CD14-positive monocyte (primary cell): ENCODE measurements at regions not wholly inside any gene's neighbourhood (a gene's known extent, or its start where the extent isn't known, plus 50 kb on each side); places are given as distances from the start of the nearest gene placed in this dataset.
"Not testable (repeated sequence)": the region's sequence is repeated elsewhere in the genome, so short reads cannot be mapped to it uniquely, and the experiment has no call there.

Experiments used
- DNase-seq, 3 donors: peaks; one replicate each; pipeline ENCODE4 v3.0.0-alpha.2; 2011 to 2022
- H2AFZ ChIP-seq: 2 replicates; pipeline ENCODE4 v1.6.0; 2012; ENCODE audit warnings: mild to moderate bottlenecking, low read depth, low read length, inconsistent platforms; ENCODE audit not compliant: insufficient read depth, poor library complexity, severe bottlenecking
- H3K27ac ChIP-seq, 2 donors: 1 replicate in 1 of 2; 2 replicates in 1 of 2; pipeline ENCODE4 v1.5.1; 2012 to 2013; ENCODE audit warnings: low read length in 2 of 2, control low read depth in 1 of 2, inconsistent platforms in 1 of 2, low read depth in 1 of 2, mild to moderate bottlenecking in 1 of 2
- H3K27me3 ChIP-seq, 2 donors: one replicate each; pipeline versions ENCODE4 v1.6.0 to v1.6.1; 2011 to 2013; ENCODE audit warnings: low read length in 2 of 2; ENCODE audit not compliant: control insufficient read depth in 2 of 2, insufficient read depth in 2 of 2
- H3K36me3 ChIP-seq, 2 donors: replicated peaks in 1 of 2; 1 replicate in 1 of 2; 2 replicates in 1 of 2; pipeline versions ENCODE4 v1.5.1 to v1.6.1; 2012 to 2013; ENCODE audit warnings: low read length in 2 of 2, control low read depth in 1 of 2, inconsistent platforms in 1 of 2, mild to moderate bottlenecking in 1 of 2; ENCODE audit not compliant: insufficient read depth in 2 of 2, control insufficient read depth in 1 of 2
- H3K4me1 ChIP-seq, 2 donors: 1 replicate in 1 of 2; 2 replicates in 1 of 2; pipeline versions ENCODE4 v1.5.1 to v1.6.1; 2012 to 2013; ENCODE audit warnings: low read length in 2 of 2, control low read depth in 1 of 2, inconsistent platforms in 1 of 2, mild to moderate bottlenecking in 1 of 2, moderate library complexity in 1 of 2; ENCODE audit not compliant: insufficient read depth in 2 of 2, control insufficient read depth in 1 of 2
- H3K4me2 ChIP-seq: replicated peaks from 2 replicates; pipeline ENCODE3; 2012; ENCODE audit warnings: low read length, moderate library complexity, mild to moderate bottlenecking; ENCODE audit not compliant: poor library complexity, severe bottlenecking; ENCODE audit errors: extremely low read depth
- H3K4me3 ChIP-seq, 3 experiments: fragments of 200-600 bp in 1 of 3; sonication (generic) in 1 of 3; replicated peaks in 1 of 3; 1 replicate in 2 of 3; 2 replicates in 1 of 3; pipeline ENCODE4 v1.5.1; 2011 to 2013; ENCODE audit warnings: low read length in 3 of 3, mild to moderate bottlenecking in 3 of 3, control low read depth in 2 of 3, low read depth in 2 of 3, inconsistent platforms in 1 of 3, moderate library complexity in 1 of 3
- H3K79me2 ChIP-seq: 2 replicates; pipeline ENCODE4 v1.6.0; 2012; ENCODE audit warnings: mild to moderate bottlenecking, control low read depth, inconsistent platforms, low read length, moderate library complexity; ENCODE audit not compliant: insufficient read depth
- H3K9ac ChIP-seq: 2 replicates; pipeline ENCODE4 v1.6.0; 2017; ENCODE audit warnings: low read length, mild to moderate bottlenecking; ENCODE audit not compliant: insufficient read depth, poor library complexity, severe bottlenecking
- H3K9me3 ChIP-seq, 2 donors: replicated peaks in 1 of 2; 1 replicate in 1 of 2; 2 replicates in 1 of 2; pipeline versions ENCODE4 v1.5.1 to v1.6.1; 2012 to 2013; ENCODE audit warnings: low read length in 2 of 2, control low read depth in 1 of 2; ENCODE audit not compliant: control insufficient read depth in 1 of 2, insufficient read depth in 1 of 2
- H4K20me1 ChIP-seq: 2 replicates; pipeline ENCODE4 v1.6.0; 2012; ENCODE audit warnings: mild to moderate bottlenecking, low read length, control low read depth, moderate library complexity; ENCODE audit not compliant: insufficient read depth
- H3K27ac Mint-ChIP-seq, 7 donors: one replicate each; pipeline ENCODE4 v1.8.0; 2020; ENCODE audit warnings: mild to moderate bottlenecking in 7 of 7, mixed read lengths in 7 of 7, moderate library complexity in 6 of 7, inconsistent platforms in 2 of 7
- H3K27me3 Mint-ChIP-seq, 3 donors: one replicate each; pipeline ENCODE4 v1.8.0; 2021 to 2022; ENCODE audit warnings: low read depth in 3 of 3, mild to moderate bottlenecking in 3 of 3, mixed read lengths in 3 of 3, moderate library complexity in 3 of 3, inconsistent platforms in 1 of 3
- H3K36me3 Mint-ChIP-seq, 2 donors: one replicate each; pipeline ENCODE4 v1.8.0; 2020; ENCODE audit warnings: mixed read lengths in 2 of 2, inconsistent platforms in 1 of 2, mild to moderate bottlenecking in 1 of 2
- H3K4me1 Mint-ChIP-seq: one replicate; pipeline ENCODE4 v1.8.0; 2020; ENCODE audit warnings: mild to moderate bottlenecking, mixed read lengths
- H3K4me3 Mint-ChIP-seq, 2 donors: one replicate each; pipeline ENCODE4 v1.8.0; 2020; ENCODE audit warnings: mild to moderate bottlenecking in 2 of 2, mixed read lengths in 2 of 2, moderate library complexity in 1 of 2
- H3K9me3 Mint-ChIP-seq, 7 donors: one replicate each; pipeline ENCODE4 v1.8.0; 2020 to 2022; ENCODE audit warnings: mixed read lengths in 7 of 7, mild to moderate bottlenecking in 6 of 7, moderate library complexity in 6 of 7, inconsistent platforms in 2 of 7
- WGBS: methylation state at CpG from one replicate; pipeline ENCODE4 v1.1.5; 2013; ENCODE audit warnings: missing lambda C conversion rate; ENCODE audit not compliant: insufficient coverage; 5-methylcytosine and 5-hydroxymethylcytosine counted together
- intact Hi-C, 2 donors: fragments of 100-400 bp; cut with micrococcal nuclease; formaldehyde crosslinking; loops; one replicate each; pipeline versions ENCODE4 v1.15.0 to v1.15.1; 2023
- TF ChIP-seq, protein P1 (sequence below): fragments of 200-600 bp; IDR thresholded peaks from one replicate; pipeline ENCODE4 v1.8.0; 2022; ENCODE audit warnings: antibody characterized with exemption, mild to moderate bottlenecking

DNA sequence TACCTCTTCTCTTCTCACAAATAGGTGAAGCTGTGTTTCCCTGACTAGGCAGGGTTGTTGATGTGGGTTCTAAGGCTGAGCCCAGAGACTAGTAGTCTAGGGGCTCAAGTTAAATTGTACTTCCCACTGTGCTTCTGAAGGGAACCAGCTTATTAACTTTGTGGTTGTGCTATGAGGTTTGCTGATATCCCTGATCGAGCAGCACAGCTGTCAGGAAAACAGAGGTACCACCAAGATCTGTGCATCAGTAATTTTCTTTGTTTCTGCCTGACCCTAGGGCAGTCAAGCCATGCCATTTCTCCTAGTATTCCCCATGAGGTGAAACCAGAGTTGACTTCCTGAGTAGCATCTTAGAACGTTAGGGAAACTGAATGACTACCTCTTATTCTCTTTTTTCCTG, 853.8 kb upstream of the MIR17HG start:
- intact Hi-C loops: no loop called here
- DNase-seq: no peak
- WGBS: no CpG with 5 or more reads among the region's 2 CpGs
- Mint-ChIP-seq H3K4me1 (no peaks in the 10 kb centered on the region), H3K36me3 (no peaks in the 10 kb centered on the region), H3K27me3 (peaks cover 0 to 2% (median 0%) of the 10 kb centered on the region in 3 donors), H3K9me3 (peaks cover 8 to 34% (median 21%) of the 10 kb centered on the region in 7 donors), H3K27ac (no peak overlapping the region), H3K4me3 (no peak overlapping the region)
- TF ChIP-seq, protein P1, sequence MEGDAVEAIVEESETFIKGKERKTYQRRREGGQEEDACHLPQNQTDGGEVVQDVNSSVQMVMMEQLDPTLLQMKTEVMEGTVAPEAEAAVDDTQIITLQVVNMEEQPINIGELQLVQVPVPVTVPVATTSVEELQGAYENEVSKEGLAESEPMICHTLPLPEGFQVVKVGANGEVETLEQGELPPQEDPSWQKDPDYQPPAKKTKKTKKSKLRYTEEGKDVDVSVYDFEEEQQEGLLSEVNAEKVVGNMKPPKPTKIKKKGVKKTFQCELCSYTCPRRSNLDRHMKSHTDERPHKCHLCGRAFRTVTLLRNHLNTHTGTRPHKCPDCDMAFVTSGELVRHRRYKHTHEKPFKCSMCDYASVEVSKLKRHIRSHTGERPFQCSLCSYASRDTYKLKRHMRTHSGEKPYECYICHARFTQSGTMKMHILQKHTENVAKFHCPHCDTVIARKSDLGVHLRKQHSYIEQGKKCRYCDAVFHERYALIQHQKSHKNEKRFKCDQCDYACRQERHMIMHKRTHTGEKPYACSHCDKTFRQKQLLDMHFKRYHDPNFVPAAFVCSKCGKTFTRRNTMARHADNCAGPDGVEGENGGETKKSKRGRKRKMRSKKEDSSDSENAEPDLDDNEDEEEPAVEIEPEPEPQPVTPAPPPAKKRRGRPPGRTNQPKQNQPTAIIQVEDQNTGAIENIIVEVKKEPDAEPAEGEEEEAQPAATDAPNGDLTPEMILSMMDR: no peak
- Histone ChIP-seq H3K27me3 (no peaks in the 10 kb centered on the region), H3K9me3 (peaks cover 15 to 27% of the 10 kb centered on the region in 2 donors), H4K20me1 (no peaks in the 10 kb centered on the region), H3K79me2 (no peaks in the 10 kb centered on the region), H2AFZ (no peak overlapping the region), H3K36me3 (no peaks in the 10 kb centered on the region), H3K9ac (no peak overlapping the region), H3K4me3 (no peak overlapping the region), H3K4me1 (no peaks in the 10 kb centered on the region), H3K4me2 (no peak overlapping the region), H3K27ac (no peak overlapping the region)

DNA sequence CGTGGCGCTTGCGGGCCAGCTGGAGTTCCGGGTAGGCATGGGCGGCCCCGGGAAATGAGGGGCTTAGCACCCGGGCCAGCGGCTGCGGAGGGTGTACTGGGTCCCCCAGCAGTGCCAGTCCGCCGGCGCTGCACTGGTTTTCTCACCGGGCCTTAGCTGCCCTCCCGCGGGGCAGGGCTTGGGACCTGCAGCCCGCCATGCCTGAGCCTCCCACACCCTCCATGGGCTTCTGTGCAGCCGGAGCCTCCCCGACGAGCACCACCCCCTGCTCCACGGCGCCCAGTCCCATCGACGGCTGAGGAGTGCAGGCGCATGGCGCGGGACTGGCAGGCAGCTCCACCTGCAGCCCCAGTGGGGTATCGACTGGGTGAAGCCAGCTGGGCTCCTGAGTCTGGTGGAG, 852.6 kb upstream of the MIR17HG start:
- H3K27me3 ChIP-seq, H3K27me3 Mint-ChIP-seq, H3K4me1 Mint-ChIP-seq, H3K9ac ChIP-seq, H4K20me1 ChIP-seq, intact Hi-C loops, H3K4me2 ChIP-seq, H3K79me2 ChIP-seq, H3K4me1 ChIP-seq, H3K4me3 ChIP-seq, H3K27ac ChIP-seq, H3K4me3 Mint-ChIP-seq, H2AFZ ChIP-seq, H3K36me3 Mint-ChIP-seq, DNase-seq, H3K36me3 ChIP-seq, H3K27ac Mint-ChIP-seq: not testable (repeated sequence)
- H3K9me3 Mint-ChIP-seq: peaks cover 7 to 31% (median 21%) of the 10 kb centered on the region in 7 donors
- H3K9me3 ChIP-seq: peaks cover 15 to 22% of the 10 kb centered on the region in 2 donors
- 98% methylated on average over 26 of the region's 27 CpGs for WGBS
